H1 (cell line): ENCODE measurements at regions not wholly inside any gene's neighbourhood (a gene's known extent, or its start where the extent isn't known, plus 50 kb on each side); places are given as distances from the start of the nearest gene placed in this dataset.

Experiments
- SIN3A ChIP-seq, 2 experiments: IDR thresholded peaks in 1 of 2; conservative IDR thresholded peaks in 1 of 2; 2 replicates each; pipeline ENCODE4 v1.6.1; 2011 to 2012; ENCODE audit warnings: low read length in 2 of 2, improper control_type of control experiment in 1 of 2, low read depth in 1 of 2, mild to moderate bottlenecking in 1 of 2

DNA sequence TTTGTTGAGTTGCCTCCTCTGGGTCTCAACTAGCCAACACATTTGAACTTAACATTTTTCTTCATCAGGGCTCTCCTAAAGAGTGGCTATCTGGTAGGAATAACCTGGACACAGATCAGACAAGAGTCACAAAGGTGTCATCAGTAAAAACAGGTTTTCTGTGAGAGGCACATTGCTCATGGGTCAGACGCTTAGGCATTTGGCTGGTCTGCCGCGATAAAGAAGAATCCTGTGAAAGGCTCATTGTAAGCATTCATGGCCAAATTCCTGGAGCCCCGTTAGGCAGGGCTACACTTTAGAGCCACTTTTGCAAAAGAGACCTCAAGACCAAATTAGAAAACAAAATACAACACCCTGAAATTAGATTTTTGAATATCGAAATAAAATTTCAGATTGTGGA is 64.2 kb upstream of the PDE4B start (continued):
- TF ChIP-seq SIN3A (conservative IDR thresholded peaks at IDR 0.05 in 1 of 2, IDR thresholded peaks at IDR 0.05 in 1 of 2; ENCODE audit: low read depth in 1 of 2, low read length in 2 of 2): no peak
- TF ChIP-seq, all 59 proteins: peak for 0
